T-helper 2 cell (primary cell): ENCODE measurements at regions not wholly inside any gene's neighbourhood (a gene's known extent, or its start where the extent isn't known, plus 50 kb on each side); places are given as distances from the start of the nearest gene placed in this dataset.

Source experiments
- DNase-seq, 5 experiments: peaks; one replicate each; pipeline versions ENCODE4 v3.0.0 to v3.0.0-alpha.2; 2012 to 2022

- DNase-seq: no peak
Measured at GRCh38 chr14:62159314-62159713, 397.1 kb downstream of the SNAPC1 start.

GRCh38 chr14:62162998-62163589 lies 400.9 kb downstream of the SNAPC1 start:
- DNase-seq: peak in 1 of 5 experiments; percentile 25

- DNase-seq: no peak
Measured at GRCh38 chr14:62168564-62169155, 406.4 kb downstream of the SNAPC1 start.

GRCh38 chr14:62179367-62180018 lies 417.3 kb downstream of the SNAPC1 start:
- DNase-seq: peak in 1 of 5 experiments; percentile 34

- no peak for DNase-seq
Measured at GRCh38 chr14:62181591-62181990, 419.4 kb downstream of the SNAPC1 start.

GRCh38 chr14:62185078-62185477 lies 422.9 kb downstream of the SNAPC1 start:
- DNase-seq: no peak

GRCh38 chr14:62187265-62187664 lies 425.0 kb downstream of the SNAPC1 start:
- no peak for DNase-seq

GRCh38 chr14:62189698-62190097 lies 427.5 kb downstream of the SNAPC1 start:
- no peak for DNase-seq

GRCh38 chr14:62206456-62206855 lies 444.2 kb downstream of the SNAPC1 start:
- DNase-seq: no peak

- no peak for DNase-seq
Measured at GRCh38 chr14:62209287-62209899, 447.2 kb downstream of the SNAPC1 start.

- DNase-seq: no peak
Measured at GRCh38 chr14:62213516-62213915, 451.3 kb downstream of the SNAPC1 start.

- no peak for DNase-seq
Measured at GRCh38 chr14:62216121-62216520, 453.9 kb downstream of the SNAPC1 start.

- DNase-seq: no peak
Measured at GRCh38 chr14:62234849-62235248, 472.6 kb downstream of the SNAPC1 start.

GRCh38 chr14:62244221-62244620 lies 482.0 kb downstream of the SNAPC1 start:
- no peak for DNase-seq

- DNase-seq: no peak
Measured at GRCh38 chr14:62247266-62247665, 485.0 kb downstream of the SNAPC1 start.

- no peak for DNase-seq
Measured at GRCh38 chr14:62251237-62251636, 489.0 kb downstream of the SNAPC1 start.

GRCh38 chr14:62253171-62253570 lies 491.0 kb downstream of the SNAPC1 start:
- no peak for DNase-seq

- DNase-seq: no peak
Measured at GRCh38 chr14:62253911-62254310, 491.7 kb downstream of the SNAPC1 start.

GRCh38 chr14:62269204-62269603 lies 507.0 kb downstream of the SNAPC1 start:
- peak in 1 of 5 experiments; percentile 11 for DNase-seq

- no peak for DNase-seq
Measured at GRCh38 chr14:62270236-62270635, 508.0 kb downstream of the SNAPC1 start.

- DNase-seq: no peak
Measured at GRCh38 chr14:62280366-62280765, 518.1 kb downstream of the SNAPC1 start.

- no peak for DNase-seq
Measured at GRCh38 chr14:62283837-62284236, 521.6 kb downstream of the SNAPC1 start.

GRCh38 chr14:62289471-62289870 lies 527.3 kb downstream of the SNAPC1 start:
- DNase-seq: no peak

- DNase-seq: no peak
Measured at GRCh38 chr14:62301080-62301479, 538.9 kb downstream of the SNAPC1 start.
